ENCODE measurements at regions not wholly inside any gene's neighbourhood (a gene's known extent, or its start where the extent isn't known, plus 50 kb on each side); places are given as distances from the start of the nearest gene placed in this dataset.

- intact Hi-C loops (cut with micrococcal nuclease; ENCODE audit: unreplicated experiment) (no loop called here), in situ Hi-C loops (cut with HindIII; ENCODE audit: low pct_unique_long_range_greater_than_20kb, low sequenced_read_pairs) (no loop called here)
- CTCF ChIA-PET = no interaction called here
- Histone ChIP-seq H3K27ac (ENCODE audit: low read length) (no peak overlapping the region), H3K4me3 (ENCODE audit: low read depth in 2 of 2, low read length in 2 of 2) (no peak overlapping the region), H3K9me3 (ENCODE audit: control insufficient read depth, insufficient read depth, low read depth, low read length) (no peaks in the 10 kb centered on the region), H3K4me1 (ENCODE audit: control insufficient read depth, insufficient read depth, low read length) (no peaks in the 10 kb centered on the region), H3K36me3 (ENCODE audit: control insufficient read depth, insufficient read depth, low read length) (no peaks in the 10 kb centered on the region), H3K27me3 (ENCODE audit: control insufficient read depth, insufficient read depth, low read length) (no peaks in the 10 kb centered on the region)
- DNase-seq (ENCODE audit: low read depth, low spot score) = no peak
- TF ChIP-seq TCF7L2 (IDR thresholded peaks at IDR 0.05; ENCODE audit: low read depth, low read length) = no peak
- POLR2A ChIA-PET = no interaction called here
- ATAC-seq = no peak
- BruUV-seq (replicated peaks) = no TSS peak
These were observed 179.3 kb downstream of the SIPA1L2 start for GRCh38 chr1:232450615-232451014.

- intact Hi-C loops (cut with micrococcal nuclease; ENCODE audit: unreplicated experiment) (no loop called here), in situ Hi-C loops (cut with HindIII; ENCODE audit: low pct_unique_long_range_greater_than_20kb, low sequenced_read_pairs) (no loop called here)
- H3K4me1 ChIP-seq (ENCODE audit: control insufficient read depth, insufficient read depth, low read length) = no peaks in the 10 kb centered on the region
- ChIA-PET POLR2A (no interaction called here), CTCF (no interaction called here)
- TF ChIP-seq CTCF (IDR thresholded peaks at IDR 0.05) (no peak), POLR2AphosphoS5 (IDR thresholded peaks at IDR 0.05; ENCODE audit: low read depth, low read length) (no peak), TCF7L2 (IDR thresholded peaks at IDR 0.05; ENCODE audit: low read depth, low read length) (no peak), SIN3A (IDR thresholded peaks at IDR 0.05; ENCODE audit: borderline replicate concordance, insufficient read depth, low read depth, low read length) (no peak), REST (IDR thresholded peaks at IDR 0.05; ENCODE audit: insufficient read depth in 1 of 2, low read depth in 2 of 2, low read length in 1 of 2) (no peak)
- no TSS peak for BruUV-seq (replicated peaks)
- H3K27ac ChIP-seq (ENCODE audit: low read length) = no peak overlapping the region
- no peaks in the 10 kb centered on the region for H3K27me3 ChIP-seq (ENCODE audit: control insufficient read depth, insufficient read depth, low read length)
- no peak for DNase-seq (ENCODE audit: low read depth, low spot score)
- H3K4me3 ChIP-seq (ENCODE audit: low read depth in 2 of 2, low read length in 2 of 2) = no peak overlapping the region
- no peaks in the 10 kb centered on the region for H3K36me3 ChIP-seq (ENCODE audit: control insufficient read depth, insufficient read depth, low read length)
- no peak for ATAC-seq
- no peaks in the 10 kb centered on the region for H3K9me3 ChIP-seq (ENCODE audit: control insufficient read depth, insufficient read depth, low read depth, low read length)
These were observed 182.8 kb downstream of the SIPA1L2 start for GRCh38 chr1:232447125-232447524.

- Histone ChIP-seq H3K36me3 (ENCODE audit: control insufficient read depth, insufficient read depth, low read length) (no peaks in the 10 kb centered on the region), H3K4me1 (ENCODE audit: control insufficient read depth, insufficient read depth, low read length) (no peaks in the 10 kb centered on the region), H3K27me3 (ENCODE audit: control insufficient read depth, insufficient read depth, low read length) (no peaks in the 10 kb centered on the region), H3K27ac (ENCODE audit: low read length) (no peak overlapping the region), H3K9me3 (ENCODE audit: control insufficient read depth, insufficient read depth, low read depth, low read length) (no peaks in the 10 kb centered on the region), H3K4me3 (ENCODE audit: low read depth in 2 of 2, low read length in 2 of 2) (no peak overlapping the region)
- in situ Hi-C loops (cut with HindIII; ENCODE audit: low pct_unique_long_range_greater_than_20kb, low sequenced_read_pairs) = no loop called here
- ChIA-PET POLR2A (no interaction called here), CTCF (no interaction called here)
- intact Hi-C loops (cut with micrococcal nuclease; ENCODE audit: unreplicated experiment) = no loop called here
- DNase-seq (ENCODE audit: low read depth, low spot score) (no peak), ATAC-seq (no peak)
- TF ChIP-seq REST (IDR thresholded peaks at IDR 0.05; ENCODE audit: insufficient read depth in 1 of 2, low read depth in 2 of 2, low read length in 1 of 2) (no peak), POLR2AphosphoS5 (IDR thresholded peaks at IDR 0.05; ENCODE audit: low read depth, low read length) (no peak), TCF7L2 (IDR thresholded peaks at IDR 0.05; ENCODE audit: low read depth, low read length) (no peak), CTCF (IDR thresholded peaks at IDR 0.05) (no peak), SIN3A (IDR thresholded peaks at IDR 0.05; ENCODE audit: borderline replicate concordance, insufficient read depth, low read depth, low read length) (no peak)
- BruUV-seq (replicated peaks) = no TSS peak
These were observed 184.4 kb downstream of the SIPA1L2 start for GRCh38 chr1:232445361-232446106.
